ENCODE measurements at regions not wholly inside any gene's neighbourhood (a gene's known extent, or its start where the extent isn't known, plus 50 kb on each side); places are given as distances from the start of the nearest gene placed in this dataset.

GRCh38 chr20:10786678-10787077 is 112.9 kb upstream of the JAG1 start:
- DNase-seq (ENCODE audit: low spot score) = no peak
- no peak overlapping the region for H3K4me3 ChIP-seq (ENCODE audit: low read depth, low read length, poor library complexity, severe bottlenecking)
- TF ChIP-seq EZH2phosphoT487 (IDR thresholded peaks at IDR 0.05; ENCODE audit: borderline replicate concordance, low read depth, low read length) (no peak), CTCF (conservative IDR thresholded peaks at IDR 0.05; ENCODE audit: low read length) (no peak)
- no peaks in the 10 kb centered on the region for H3K79me2 ChIP-seq (ENCODE audit: insufficient read depth, low read depth, low read length)
- H3K36me3 ChIP-seq (ENCODE audit: insufficient read depth, low read length) = no peaks in the 10 kb centered on the region
- H2AFZ ChIP-seq (ENCODE audit: low read length) = no peak overlapping the region
- H3K4me1 ChIP-seq (ENCODE audit: insufficient read depth, low read length, poor library complexity, severe bottlenecking) = no peaks in the 10 kb centered on the region
- POLR2A ChIA-PET = no interaction called here
- intact Hi-C loops (cut with micrococcal nuclease; ENCODE audit: unreplicated experiment) = no loop called here
- CTCF ChIA-PET (ENCODE audit: unreplicated experiment) = no interaction called here
- no peak overlapping the region for H3K27ac ChIP-seq (ENCODE audit: low read depth, low read length, poor library complexity, severe bottlenecking)
- no peak overlapping the region for H3K4me2 ChIP-seq (ENCODE audit: low read length)
- H3K9me2 ChIP-seq (ENCODE audit: insufficient read depth, low read length) = no peaks in the 10 kb centered on the region
- no TSS peak for BruUV-seq (replicated peaks)
- H3K9me3 ChIP-seq (ENCODE audit: low read length) = no peaks in the 10 kb centered on the region
- H4K20me1 ChIP-seq (ENCODE audit: insufficient read depth, low read length) = no peaks in the 10 kb centered on the region

- H3K4me2 ChIP-seq (ENCODE audit: low read length) = no peak overlapping the region
- H3K9me3 ChIP-seq (ENCODE audit: low read length) = no peaks in the 10 kb centered on the region
- intact Hi-C loops (cut with micrococcal nuclease; ENCODE audit: unreplicated experiment) = no loop called here
- H3K4me3 ChIP-seq (ENCODE audit: low read depth, low read length, poor library complexity, severe bottlenecking) = no peak overlapping the region
- no peaks in the 10 kb centered on the region for H3K4me1 ChIP-seq (ENCODE audit: insufficient read depth, low read length, poor library complexity, severe bottlenecking)
- H2AFZ ChIP-seq (ENCODE audit: low read length) = no peak overlapping the region
- H3K79me2 ChIP-seq (ENCODE audit: insufficient read depth, low read depth, low read length) = no peaks in the 10 kb centered on the region
- no peak for DNase-seq (ENCODE audit: low spot score)
- CTCF ChIA-PET (ENCODE audit: unreplicated experiment) = no interaction called here
- BruUV-seq (replicated peaks) = no TSS peak
- no peaks in the 10 kb centered on the region for H3K9me2 ChIP-seq (ENCODE audit: insufficient read depth, low read length)
- no peaks in the 10 kb centered on the region for H4K20me1 ChIP-seq (ENCODE audit: insufficient read depth, low read length)
- H3K27ac ChIP-seq (ENCODE audit: low read depth, low read length, poor library complexity, severe bottlenecking) = no peak overlapping the region
- no peaks in the 10 kb centered on the region for H3K36me3 ChIP-seq (ENCODE audit: insufficient read depth, low read length)
- no peak for TF ChIP-seq CTCF (conservative IDR thresholded peaks at IDR 0.05; ENCODE audit: low read length)
- TF ChIP-seq EZH2phosphoT487 (IDR thresholded peaks at IDR 0.05; ENCODE audit: borderline replicate concordance, low read depth, low read length) = no peak
- POLR2A ChIA-PET = no interaction called here
Measured at GRCh38 chr20:10788055-10788454, 114.3 kb upstream of the JAG1 start.

- Histone ChIP-seq H3K79me2 (ENCODE audit: insufficient read depth, low read depth, low read length) (no peaks in the 10 kb centered on the region), H2AFZ (ENCODE audit: low read length) (no peak overlapping the region), H4K20me1 (ENCODE audit: insufficient read depth, low read length) (no peaks in the 10 kb centered on the region), H3K9me2 (ENCODE audit: insufficient read depth, low read length) (no peaks in the 10 kb centered on the region), H3K36me3 (ENCODE audit: insufficient read depth, low read length) (no peaks in the 10 kb centered on the region), H3K27ac (ENCODE audit: low read depth, low read length, poor library complexity, severe bottlenecking) (no peak overlapping the region), H3K4me3 (ENCODE audit: low read depth, low read length, poor library complexity, severe bottlenecking) (no peak overlapping the region), H3K4me1 (ENCODE audit: insufficient read depth, low read length, poor library complexity, severe bottlenecking) (no peaks in the 10 kb centered on the region), H3K9me3 (ENCODE audit: low read length) (no peaks in the 10 kb centered on the region), H3K4me2 (ENCODE audit: low read length) (no peak overlapping the region)
- BruUV-seq (replicated peaks) = no TSS peak
- CTCF ChIA-PET (ENCODE audit: unreplicated experiment) = no interaction called here
- no peak for DNase-seq (ENCODE audit: low spot score)
- TF ChIP-seq CTCF (conservative IDR thresholded peaks at IDR 0.05; ENCODE audit: low read length) = no peak
- no peak for TF ChIP-seq EZH2phosphoT487 (IDR thresholded peaks at IDR 0.05; ENCODE audit: borderline replicate concordance, low read depth, low read length)
- POLR2A ChIA-PET = no interaction called here
- intact Hi-C loops (cut with micrococcal nuclease; ENCODE audit: unreplicated experiment) = no loop called here
Measured at GRCh38 chr20:10788877-10789276, 115.1 kb upstream of the JAG1 start.
